Panc1 (cell line): ENCODE measurements at regions not wholly inside any gene's neighbourhood (a gene's known extent, or its start where the extent isn't known, plus 50 kb on each side); places are given as distances from the start of the nearest gene placed in this dataset.

Experiments used
- CTCF ChIP-seq: fragments of 450-650 bp; IDR thresholded peaks from 2 replicates; pipeline ENCODE4 v1.5.1; 2017; ENCODE audit warnings: mild to moderate bottlenecking
- SIN3A ChIP-seq: IDR thresholded peaks from 2 replicates; pipeline ENCODE4 v1.6.1; 2012; ENCODE audit warnings: low read depth, mild to moderate bottlenecking, low read length, moderate library complexity, borderline replicate concordance; ENCODE audit not compliant: insufficient read depth

- TF ChIP-seq CTCF (no peak), SIN3A (no peak)
Observed at GRCh38 chr15:62469874-62470688, 305.0 kb upstream of the C2CD4B start.
